ENCODE measurements at regions not wholly inside any gene's neighbourhood (a gene's known extent, or its start where the extent isn't known, plus 50 kb on each side); places are given as distances from the start of the nearest gene placed in this dataset.
A peak's percentile ranks its signal among the peaks of the same experiment; 100 is the strongest.

- H3K27me3 ChIP-seq, result no peaks in the 10 kb centered on the region
- 38 to 55% methylated on average over 3 of the region's 3 CpGs for WGBS, 2 donors
- TF ChIP-seq POLR2A (IDR thresholded peaks at IDR 0.05), result no peak
- no peak for TF ChIP-seq EP300 (IDR thresholded peaks at IDR 0.05)
- no peak for TF ChIP-seq POLR2AphosphoS5 (IDR thresholded peaks at IDR 0.05)
- TF ChIP-seq CTCF (IDR thresholded peaks at IDR 0.05), result no peak
- no peaks in the 10 kb centered on the region for H3K9me3 ChIP-seq
- peaks cover 12 to 29% (median 24%) of the 10 kb centered on the region in 4 donors for H3K4me1 ChIP-seq
- no peaks in the 10 kb centered on the region for H3K36me3 ChIP-seq
- no peak for DNase-seq
- ATAC-seq (ENCODE audit: low FRiP score in 2 of 2), result no peak
- H3K4me3 ChIP-seq, result no peak overlapping the region
- H3K27ac ChIP-seq, result no peak overlapping the region
These were observed 55.5 kb upstream of the TRIM2 start for GRCh38 chr4:153148791-153149190.

- TF ChIP-seq CTCF (IDR thresholded peaks at IDR 0.05) (no peak), EP300 (IDR thresholded peaks at IDR 0.05) (no peak), POLR2AphosphoS5 (IDR thresholded peaks at IDR 0.05) (no peak)
- H3K4me3 ChIP-seq, result peak overlapping the region in 3 of 4 donors; percentile 53 to 57 (median 55)
- no peaks in the 10 kb centered on the region for H3K9me3 ChIP-seq
- H3K36me3 ChIP-seq, result no peaks in the 10 kb centered on the region
- 25 to 32% methylated on average over 28 to 31 of the region's 31 CpGs for WGBS, 2 donors
- peaks cover 17 to 31% (median 27%) of the 10 kb centered on the region in 4 donors for H3K4me1 ChIP-seq
- no peaks in the 10 kb centered on the region for H3K27me3 ChIP-seq
- no peak overlapping the region for H3K27ac ChIP-seq
- DNase-seq (peak; percentile 85 to 89), ATAC-seq (ENCODE audit: low FRiP score in 2 of 2) (peak; percentile 42 to 58)
These were observed 52.4 kb upstream of the TRIM2 start for GRCh38 chr4:153151535-153152455.

GRCh38 chr4:153152501-153153338, 51.5 kb upstream of the TRIM2 start:
- Histone ChIP-seq H3K4me3 (peak overlapping the region; percentile 26 to 57 (median 54)), H3K4me1 (peaks cover 17 to 31% (median 27%) of the 10 kb centered on the region in 4 donors), H3K36me3 (no peaks in the 10 kb centered on the region), H3K27me3 (no peaks in the 10 kb centered on the region), H3K27ac (no peak overlapping the region), H3K9me3 (no peaks in the 10 kb centered on the region)
- WGBS, 2 donors, result 2% methylated on average over 26 to 39 of the region's 44 CpGs
- ATAC-seq (ENCODE audit: low FRiP score in 2 of 2) (peak in 1 of 2 donors; percentile 34), DNase-seq (peak; percentile 32 to 82)
- TF ChIP-seq EP300 (IDR thresholded peaks at IDR 0.05) (no peak), POLR2A (IDR thresholded peaks at IDR 0.05) (no peak), POLR2AphosphoS5 (IDR thresholded peaks at IDR 0.05) (no peak), CTCF (IDR thresholded peaks at IDR 0.05) (no peak)

- 0 to 1% methylated on average over 8 to 36 of the region's 56 CpGs for WGBS, 2 donors
- peak; percentile 41 to 90 for DNase-seq
- Histone ChIP-seq H3K27ac (no peak overlapping the region), H3K27me3 (no peaks in the 10 kb centered on the region), H3K9me3 (no peaks in the 10 kb centered on the region), H3K36me3 (no peaks in the 10 kb centered on the region), H3K4me3 (peak overlapping the region; percentile 26 to 57 (median 54)), H3K4me1 (peaks cover 17 to 31% (median 27%) of the 10 kb centered on the region in 4 donors)
- peak; percentile 77 to 89 for ATAC-seq (ENCODE audit: low FRiP score in 2 of 2)
- TF ChIP-seq CTCF (IDR thresholded peaks at IDR 0.05) (peak in 1 of 6 experiments; percentile 10), EP300 (IDR thresholded peaks at IDR 0.05) (no peak), POLR2AphosphoS5 (IDR thresholded peaks at IDR 0.05) (no peak), POLR2A (IDR thresholded peaks at IDR 0.05) (no peak)
These were observed 50.8 kb upstream of the TRIM2 start for GRCh38 chr4:153153339-153153871.

All from upper lobe of left lung (tissue), 6 donors.